ENCODE measurements at regions not wholly inside any gene's neighbourhood (a gene's known extent, or its start where the extent isn't known, plus 50 kb on each side); places are given as distances from the start of the nearest gene placed in this dataset.

- peak; percentile 80 for DNase-seq (ENCODE audit: low read depth)
- TF ChIP-seq CTCF (conservative IDR thresholded peaks at IDR 0.05; ENCODE audit: control insufficient read depth, insufficient read depth, low read depth, low read length): peak; percentile 96
- no peak overlapping the region for H3K4me3 ChIP-seq (ENCODE audit: control insufficient read depth, low read depth, low read length)
Observed at GRCh38 chr15:35289024-35289617, 204.0 kb upstream of the NANOGP8 start.

- H3K4me3 ChIP-seq (ENCODE audit: control insufficient read depth, low read depth, low read length): no peak overlapping the region
- DNase-seq (ENCODE audit: low read depth): no peak
- TF ChIP-seq CTCF (conservative IDR thresholded peaks at IDR 0.05; ENCODE audit: control insufficient read depth, insufficient read depth, low read depth, low read length): no peak
Observed at GRCh38 chr15:35288580-35288979, 203.5 kb upstream of the NANOGP8 start.

- no peak overlapping the region for H3K4me3 ChIP-seq (ENCODE audit: control insufficient read depth, low read depth, low read length)
- no peak for DNase-seq (ENCODE audit: low read depth)
- no peak for TF ChIP-seq CTCF (conservative IDR thresholded peaks at IDR 0.05; ENCODE audit: control insufficient read depth, insufficient read depth, low read depth, low read length)
Observed at GRCh38 chr15:35286721-35287120, 201.6 kb upstream of the NANOGP8 start.

- no peak overlapping the region for H3K4me3 ChIP-seq (ENCODE audit: control insufficient read depth, low read depth, low read length)
- TF ChIP-seq CTCF (conservative IDR thresholded peaks at IDR 0.05; ENCODE audit: control insufficient read depth, insufficient read depth, low read depth, low read length): no peak
- no peak for DNase-seq (ENCODE audit: low read depth)
Observed at GRCh38 chr15:35282965-35283496, 197.9 kb upstream of the NANOGP8 start.

- peak; percentile 66 for DNase-seq (ENCODE audit: low read depth)
- H3K4me3 ChIP-seq (ENCODE audit: control insufficient read depth, low read depth, low read length): no peak overlapping the region
- no peak for TF ChIP-seq CTCF (conservative IDR thresholded peaks at IDR 0.05; ENCODE audit: control insufficient read depth, insufficient read depth, low read depth, low read length)
Observed at GRCh38 chr15:35281515-35281914, 196.4 kb upstream of the NANOGP8 start.

- peak; percentile 59 for DNase-seq (ENCODE audit: low read depth)
- TF ChIP-seq CTCF (conservative IDR thresholded peaks at IDR 0.05; ENCODE audit: control insufficient read depth, insufficient read depth, low read depth, low read length): no peak
- H3K4me3 ChIP-seq (ENCODE audit: control insufficient read depth, low read depth, low read length): no peak overlapping the region
Observed at GRCh38 chr15:35279811-35280210, 194.7 kb upstream of the NANOGP8 start.

Measured in fibroblast of mammary gland (primary cell).